HG02970 (cell line): ENCODE measurements at regions not wholly inside any gene's neighbourhood (a gene's known extent, or its start where the extent isn't known, plus 50 kb on each side); places are given as distances from the start of the nearest gene placed in this dataset.
A peak's percentile ranks its signal among the peaks of the same experiment; 100 is the strongest.
"Not testable (repeated sequence)": the region's sequence is repeated elsewhere in the genome, so short reads cannot be mapped to it uniquely, and the experiment has no call there.

ENCODE experiments used
- ATAC-seq: cut with Tn5 transposase; IDR thresholded peaks from one replicate; pipeline ENCODE4 v1.9.1; 2021; ENCODE audit warnings: mild to moderate bottlenecking, moderate library complexity, moderate number of reproducible peaks; ENCODE audit not compliant: unreplicated experiment, low FRiP score

GRCh38 chr12:126033751-126034150 is 968.5 kb downstream of the AACS start:
- ATAC-seq, result no peak

GRCh38 chr12:126036348-126036747 is 971.1 kb downstream of the AACS start:
- no peak for ATAC-seq

GRCh38 chr12:126038434-126038833 is 973.2 kb downstream of the AACS start:
- no peak for ATAC-seq

GRCh38 chr12:126040307-126040706 is 975.1 kb downstream of the AACS start:
- ATAC-seq, result no peak

- no peak for ATAC-seq
Observed at GRCh38 chr12:126042286-126042685, 977.1 kb downstream of the AACS start.

GRCh38 chr12:126049501-126049900 is 984.3 kb downstream of the AACS start:
- not testable (repeated sequence) for ATAC-seq

GRCh38 chr12:126051611-126052107 is 986.4 kb downstream of the AACS start:
- ATAC-seq, result no peak

GRCh38 chr12:126055521-126055920 is 990.3 kb downstream of the AACS start:
- ATAC-seq, result no peak

- ATAC-seq, result no peak
Observed at GRCh38 chr12:126061777-126062176, 996.5 kb downstream of the AACS start.

- no peak for ATAC-seq
Observed at GRCh38 chr12:126064028-126064427, 998.8 kb downstream of the AACS start.

GRCh38 chr12:126067626-126068329 is 1002.5 kb downstream of the AACS start:
- no peak for ATAC-seq

GRCh38 chr12:126069549-126070165 is 1004.4 kb downstream of the AACS start:
- peak; percentile 50 for ATAC-seq

GRCh38 chr12:126076515-126076914 is 1011.3 kb downstream of the AACS start:
- no peak for ATAC-seq

GRCh38 chr12:126083926-126084325 is 1018.7 kb downstream of the AACS start:
- ATAC-seq, result no peak

GRCh38 chr12:126084480-126084879 is 1019.2 kb downstream of the AACS start:
- ATAC-seq, result no peak

- no peak for ATAC-seq
Observed at GRCh38 chr12:126086242-126086641, 1021.0 kb downstream of the AACS start.

- no peak for ATAC-seq
Observed at GRCh38 chr12:126087692-126088091, 1022.5 kb downstream of the AACS start.

GRCh38 chr12:126093908-126094307 is 1028.7 kb downstream of the AACS start:
- no peak for ATAC-seq

GRCh38 chr12:126095748-126096510 is 1030.7 kb downstream of the AACS start:
- no peak for ATAC-seq

- no peak for ATAC-seq
Observed at GRCh38 chr12:126106706-126107105, 1041.5 kb downstream of the AACS start.

- no peak for ATAC-seq
Observed at GRCh38 chr12:126107659-126108058, 1042.4 kb downstream of the AACS start.
